ENCODE measurements at regions not wholly inside any gene's neighbourhood (a gene's known extent, or its start where the extent isn't known, plus 50 kb on each side); places are given as distances from the start of the nearest gene placed in this dataset.
"Not testable (repeated sequence)": the region's sequence is repeated elsewhere in the genome, so short reads cannot be mapped to it uniquely, and the experiment has no call there.

DNA sequence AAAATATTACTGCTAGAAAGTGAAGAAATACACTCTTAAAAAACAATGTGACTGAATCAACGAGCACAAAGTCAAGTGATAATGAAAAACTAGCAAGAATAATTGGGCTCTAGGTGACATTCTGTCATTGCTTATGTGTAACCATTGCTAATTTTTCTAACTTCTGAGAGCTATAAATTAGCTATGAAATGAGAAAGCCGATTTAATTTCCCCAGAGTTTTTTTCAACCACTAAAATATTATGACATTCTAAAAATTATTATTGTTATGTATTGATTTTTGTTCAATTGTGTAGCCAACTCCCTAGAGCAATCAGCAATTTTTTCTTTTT is 458.6 kb upstream of the ATXN8OS start:
- no peak for DNase-seq

DNA sequence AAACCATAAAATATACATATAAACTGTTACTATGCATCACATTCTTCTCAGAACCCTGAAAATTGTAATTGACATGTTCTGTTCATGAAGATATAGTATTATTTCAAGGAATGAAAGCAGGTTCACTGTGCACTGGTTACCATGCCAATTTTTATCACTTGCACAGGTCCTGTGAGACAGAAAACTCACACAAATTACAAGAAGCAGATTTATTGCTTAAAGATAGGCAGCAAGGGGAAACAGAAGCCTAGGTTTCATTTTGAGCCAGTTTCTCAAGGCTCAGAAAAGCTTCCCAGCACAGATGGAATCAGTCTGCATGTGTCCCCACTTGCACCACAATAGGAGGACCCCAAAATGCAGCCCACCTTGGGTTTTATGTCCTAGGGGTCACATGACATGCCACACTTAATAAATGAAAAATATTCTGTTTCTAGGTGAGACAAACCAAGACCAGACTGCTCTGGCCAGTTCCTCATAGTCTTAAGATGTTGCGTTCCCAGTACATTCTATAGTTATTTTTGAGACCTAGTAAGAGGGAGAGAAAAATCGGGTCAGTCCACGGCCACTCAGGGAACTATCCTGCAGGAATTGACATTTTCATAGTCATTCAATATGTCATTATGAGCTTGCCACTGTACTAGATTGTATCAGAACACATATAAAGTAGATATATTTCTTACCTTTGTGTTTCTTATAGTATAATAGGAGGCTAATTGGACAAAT is 459.1 kb upstream of the ATXN8OS start:
- DNase-seq = no peak

DNA sequence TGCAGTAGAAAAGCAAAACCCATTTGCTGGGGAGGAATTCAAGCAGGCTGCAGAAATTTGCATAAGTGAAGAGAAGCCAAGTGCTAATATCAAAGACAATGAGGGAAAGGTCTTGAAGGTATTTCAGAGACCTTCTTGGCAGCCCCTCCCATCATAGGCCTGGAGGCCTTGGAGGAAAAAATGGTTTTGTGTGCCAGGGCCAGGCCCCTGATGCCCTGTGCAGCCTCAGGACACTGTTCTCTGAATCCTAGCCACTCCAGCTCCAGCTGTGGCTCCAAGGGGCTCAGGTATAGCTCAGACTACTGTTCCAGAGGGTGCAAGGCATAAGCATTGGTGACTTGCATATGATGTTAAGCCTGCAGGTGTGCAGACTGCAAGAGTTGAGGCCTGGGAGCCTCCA is 463.2 kb upstream of the ATXN8OS start:
- DNase-seq = no peak

DNA sequence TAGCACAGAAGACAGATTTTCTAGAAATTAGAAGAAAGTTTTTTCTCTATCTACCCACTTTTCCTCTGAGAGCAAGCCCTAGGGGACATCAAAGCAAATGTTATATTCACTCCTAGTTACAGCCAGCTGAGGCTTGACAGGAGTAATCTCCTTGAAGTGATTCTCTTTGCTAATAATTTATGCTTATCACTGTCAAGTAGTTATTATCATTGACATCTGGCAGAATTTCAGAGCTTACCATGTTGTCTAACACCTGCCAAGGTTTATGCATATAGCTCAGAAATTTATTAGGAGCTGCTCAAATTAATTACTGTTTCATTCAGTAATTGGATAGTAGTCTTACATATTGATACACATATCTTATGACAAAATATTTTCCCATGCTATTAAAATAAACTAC is 465.9 kb upstream of the ATXN8OS start:
- DNase-seq = no peak

DNA sequence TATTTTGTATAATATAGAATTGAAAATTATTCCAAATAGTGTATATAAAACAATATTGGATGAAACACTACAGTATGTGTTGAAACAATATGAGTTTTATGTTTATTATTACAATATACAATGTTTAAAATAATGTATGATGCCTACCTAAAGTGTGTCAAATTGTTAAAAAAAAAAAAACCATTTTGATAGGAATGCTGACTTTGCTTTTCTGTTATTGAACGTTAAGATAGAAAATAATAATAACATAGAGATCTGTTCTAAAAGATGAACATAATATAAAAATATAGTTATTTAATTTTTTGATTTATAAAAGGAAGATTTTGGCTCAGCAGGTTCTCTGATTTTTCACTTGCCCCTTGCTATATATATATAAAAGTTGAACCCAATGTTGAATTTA is 474.6 kb upstream of the ATXN8OS start:
- no peak for DNase-seq

DNA sequence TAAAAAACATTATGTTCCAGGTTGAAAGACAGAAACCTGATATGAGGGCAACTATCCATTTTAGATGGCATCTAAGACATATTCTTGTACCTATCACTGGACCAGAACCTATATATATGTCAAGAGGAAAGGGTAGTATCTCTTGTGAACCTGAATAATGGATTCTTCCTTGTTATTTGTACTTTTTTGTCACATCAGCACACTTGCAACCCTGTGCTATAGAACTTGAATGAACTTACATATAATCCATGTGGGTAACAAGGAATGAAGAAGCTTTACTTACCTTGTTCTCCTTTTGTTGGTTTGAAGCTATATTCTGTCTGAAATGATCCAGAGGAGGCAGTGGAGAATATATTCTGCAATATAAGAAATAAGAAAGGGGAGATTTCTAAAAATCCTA is 483.7 kb upstream of the ATXN8OS start:
- DNase-seq = no peak

DNA sequence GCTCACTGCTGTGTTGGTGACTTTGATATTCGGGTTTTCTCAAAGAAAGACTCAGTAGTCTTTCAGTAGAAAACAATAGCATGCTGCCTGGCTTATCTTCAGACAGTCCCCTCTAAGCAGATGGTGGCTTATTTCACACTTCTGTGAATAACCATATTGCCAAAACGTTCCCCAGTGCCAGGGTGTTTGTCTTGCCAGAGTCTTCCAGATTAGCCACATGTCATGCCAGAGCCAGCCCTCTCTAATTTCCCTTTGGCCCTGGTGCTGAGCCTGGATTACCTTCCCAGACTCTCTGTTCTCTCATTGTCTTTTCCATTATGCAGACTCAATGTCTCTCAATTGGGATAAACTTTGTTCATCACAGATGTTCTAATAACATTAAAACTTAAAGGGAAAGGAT is 488.0 kb upstream of the ATXN8OS start:
- DNase-seq = no peak

DNA sequence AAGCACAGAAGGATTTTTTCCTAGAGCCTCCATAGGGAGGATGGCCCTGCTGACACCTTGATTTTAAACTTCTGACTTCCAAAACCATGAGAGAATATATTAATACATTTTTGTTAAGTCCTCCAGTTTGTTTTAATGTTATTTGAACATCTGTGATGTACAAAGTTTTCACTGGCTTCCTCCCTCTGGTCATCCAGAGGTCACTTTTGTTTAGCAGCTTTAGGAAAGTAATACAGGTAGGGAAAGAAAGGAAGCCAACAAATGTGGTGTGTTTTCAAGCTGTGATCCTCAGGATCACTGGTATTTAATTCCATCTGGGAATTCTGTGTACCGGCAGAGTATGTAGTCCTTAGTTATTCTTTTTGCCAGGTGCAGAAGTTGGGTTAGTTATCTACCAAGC is 488.8 kb upstream of the ATXN8OS start:
- no peak for DNase-seq

DNA sequence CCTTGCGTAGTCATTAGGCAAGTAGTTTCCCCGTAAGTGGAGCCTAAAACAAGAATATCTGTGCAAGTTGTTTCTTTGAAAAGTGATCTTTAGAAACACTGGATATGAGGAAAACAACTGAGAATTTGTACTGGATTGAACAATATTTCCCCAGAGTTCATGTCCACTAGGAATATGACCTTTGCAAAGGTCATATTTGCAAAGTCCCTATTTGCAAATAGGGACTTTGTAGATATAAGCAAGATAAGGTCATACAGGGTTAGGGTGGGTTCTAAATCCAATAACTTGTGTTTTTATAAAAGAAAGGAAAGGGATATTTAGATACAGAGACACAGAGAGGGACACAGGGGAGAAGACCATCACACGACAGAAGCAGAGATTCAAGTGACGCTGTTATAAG is 489.2 kb upstream of the ATXN8OS start:
- no peak for DNase-seq

DNA sequence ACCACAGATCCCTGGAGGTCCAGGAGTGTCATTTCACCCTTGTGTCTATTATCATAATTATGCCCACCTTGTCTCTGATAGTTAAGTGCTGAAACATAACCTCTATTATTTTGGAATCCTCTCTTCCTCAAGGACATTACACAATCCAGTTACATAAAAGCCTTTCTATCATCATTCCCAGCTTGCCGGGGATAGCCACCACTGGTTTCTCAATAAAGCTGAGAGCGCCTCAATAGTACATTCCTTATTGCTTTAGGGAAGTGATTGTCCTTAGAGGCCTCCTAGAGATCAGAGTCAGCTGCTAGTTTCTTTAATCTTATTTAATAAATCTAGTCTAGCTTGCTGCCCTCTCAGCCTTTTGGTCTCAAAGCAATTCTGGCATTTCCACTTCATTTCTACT is 490.0 kb upstream of the ATXN8OS start:
- DNase-seq = no peak

DNA sequence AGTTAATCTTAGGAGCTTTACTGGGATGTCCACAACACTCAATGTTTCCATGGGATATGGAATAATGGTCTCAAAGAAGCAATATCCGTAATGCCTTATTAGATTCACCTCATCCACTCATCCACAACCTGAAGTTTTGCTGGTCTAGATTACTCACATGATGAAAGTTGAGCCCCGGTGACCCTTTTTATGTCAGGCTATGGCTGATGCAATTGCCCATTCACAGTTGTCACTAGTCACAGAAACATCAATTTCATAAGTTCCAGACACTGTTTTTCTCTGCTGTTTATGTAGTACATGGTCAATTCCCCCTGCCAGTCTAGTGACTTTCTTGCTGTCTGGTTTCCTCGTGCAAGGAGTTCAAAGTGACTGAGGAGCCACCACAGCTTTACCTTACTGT is 491.2 kb upstream of the ATXN8OS start:
- no peak for DNase-seq

DNA sequence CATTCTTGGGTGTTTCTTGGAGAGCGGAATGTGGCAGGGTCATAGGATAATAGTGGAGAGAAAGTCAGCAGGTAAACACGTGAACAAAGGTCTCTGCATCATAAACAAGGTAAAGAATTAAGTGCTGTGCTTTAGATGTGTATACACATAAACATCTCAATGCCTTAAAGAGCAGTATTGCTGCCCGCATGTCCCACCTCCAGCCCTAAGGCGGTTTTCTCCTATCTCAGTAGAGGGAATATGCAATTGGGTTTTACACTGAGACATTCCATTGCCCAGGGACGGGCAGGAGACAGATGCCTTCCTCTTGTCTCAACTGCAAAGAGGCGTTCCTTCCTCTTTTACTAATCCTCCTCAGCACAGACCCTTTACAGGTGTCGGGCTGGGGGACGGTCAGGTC is 492.6 kb upstream of the ATXN8OS start:
- DNase-seq = not testable (repeated sequence)

DNA sequence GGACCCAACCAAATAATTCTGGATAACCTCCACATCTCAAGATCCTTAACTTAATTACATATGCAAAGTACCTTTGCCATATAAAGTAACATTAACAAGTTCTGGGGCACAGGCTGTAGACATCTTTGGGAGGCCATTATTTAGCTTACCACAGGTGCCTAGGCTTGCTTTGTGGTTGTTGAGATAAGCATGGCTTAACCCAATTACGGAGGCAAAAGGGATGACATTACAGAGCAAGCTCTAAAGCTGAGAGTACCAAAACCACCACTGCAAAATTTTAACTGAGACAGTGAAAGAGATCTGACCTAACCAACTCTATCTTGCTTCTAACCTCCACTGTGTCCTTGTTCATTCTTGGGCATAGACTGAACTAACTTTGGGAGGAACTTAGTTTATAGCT is 502.9 kb upstream of the ATXN8OS start:
- no peak for DNase-seq

DNA sequence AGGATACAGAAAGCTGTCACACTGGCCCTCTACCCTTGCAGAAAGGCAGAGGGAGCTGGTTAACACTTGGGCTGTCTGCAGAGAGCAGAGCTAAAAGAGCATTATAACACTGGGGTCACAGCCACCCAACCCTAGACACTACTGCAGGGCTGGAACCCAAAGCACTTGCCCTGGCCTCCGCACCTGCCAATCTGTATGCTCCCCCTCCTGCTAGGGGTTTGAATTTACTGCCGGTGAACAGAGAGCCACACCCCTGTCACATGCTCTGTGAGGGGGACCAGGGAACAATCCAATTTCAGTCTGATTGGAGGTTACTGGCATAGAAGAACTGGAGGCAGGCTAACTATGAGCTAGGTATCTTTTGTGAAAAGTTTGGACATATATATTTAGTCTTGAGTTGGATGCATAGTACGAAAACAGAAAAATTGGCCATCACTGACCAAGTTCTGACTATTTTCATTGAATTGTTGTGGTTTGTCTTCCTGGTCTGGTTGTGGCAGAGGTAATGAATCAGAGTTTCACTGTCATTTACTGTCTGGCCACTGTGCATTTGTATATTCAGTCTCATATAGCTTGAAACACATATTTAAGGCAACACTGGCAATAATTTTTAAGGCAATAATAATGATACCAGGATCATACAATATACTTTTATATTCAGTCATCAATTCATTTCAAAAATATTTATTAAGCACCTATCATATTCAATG is 504.3 kb upstream of the ATXN8OS start:
- no peak for DNase-seq

DNA sequence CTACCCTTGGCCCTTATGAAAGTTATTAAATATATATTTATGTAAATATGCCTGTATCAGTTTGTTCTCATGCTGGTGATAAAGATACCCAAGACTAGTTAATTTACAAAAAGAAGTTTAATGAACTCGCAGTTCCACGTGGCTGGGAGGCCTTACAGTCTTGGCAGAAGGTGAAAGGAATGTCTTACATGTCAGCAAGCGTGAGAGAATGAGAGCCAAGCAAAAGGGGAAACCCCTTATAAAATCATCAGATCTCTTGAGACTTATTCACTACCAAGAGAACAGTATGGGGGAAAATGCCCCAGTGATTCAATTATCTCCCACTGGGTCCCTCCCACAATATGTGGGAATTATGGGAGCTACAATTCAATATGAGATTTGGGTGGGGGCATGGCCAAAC is 506.0 kb upstream of the ATXN8OS start:
- DNase-seq = no peak

DNA sequence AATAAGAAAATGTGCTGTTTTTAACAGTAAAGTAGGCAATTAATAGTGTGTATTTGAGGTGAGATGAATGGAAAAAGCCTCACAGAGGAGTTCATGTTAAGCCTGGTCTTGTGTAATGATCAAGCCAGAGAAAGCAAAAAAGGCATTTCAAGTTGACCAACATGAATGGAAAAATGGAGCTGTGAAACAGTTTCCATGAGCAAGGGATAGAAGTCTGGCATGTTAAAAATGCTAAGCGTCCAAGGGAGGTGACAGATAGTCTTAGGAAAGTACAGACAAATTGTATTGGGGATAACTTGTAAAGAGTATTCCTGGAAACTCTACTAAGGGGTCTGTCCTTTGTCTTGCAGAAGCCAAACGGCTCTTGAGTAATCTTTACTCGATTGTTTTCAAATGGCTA is 506.8 kb upstream of the ATXN8OS start:
- no peak for DNase-seq

DNA sequence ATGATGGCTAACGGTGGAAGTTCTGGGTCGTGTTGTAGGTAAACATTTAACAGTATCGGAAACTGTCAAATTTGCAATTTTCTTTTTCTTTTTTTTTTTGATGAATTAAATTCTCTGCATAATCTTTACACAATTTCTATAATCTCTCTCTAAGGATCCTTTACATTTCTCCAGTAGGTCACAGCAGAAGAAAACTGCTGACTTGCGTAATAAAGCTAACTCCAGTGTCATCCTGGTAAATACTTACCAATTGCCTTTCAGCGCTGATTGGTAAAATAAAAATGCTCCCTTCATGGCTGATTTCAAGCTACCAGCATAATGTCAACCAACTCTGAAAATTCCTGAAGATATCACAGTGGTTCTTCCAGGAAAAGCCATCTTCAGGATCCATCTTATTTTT is 510.5 kb upstream of the ATXN8OS start:
- DNase-seq = no peak

DNA sequence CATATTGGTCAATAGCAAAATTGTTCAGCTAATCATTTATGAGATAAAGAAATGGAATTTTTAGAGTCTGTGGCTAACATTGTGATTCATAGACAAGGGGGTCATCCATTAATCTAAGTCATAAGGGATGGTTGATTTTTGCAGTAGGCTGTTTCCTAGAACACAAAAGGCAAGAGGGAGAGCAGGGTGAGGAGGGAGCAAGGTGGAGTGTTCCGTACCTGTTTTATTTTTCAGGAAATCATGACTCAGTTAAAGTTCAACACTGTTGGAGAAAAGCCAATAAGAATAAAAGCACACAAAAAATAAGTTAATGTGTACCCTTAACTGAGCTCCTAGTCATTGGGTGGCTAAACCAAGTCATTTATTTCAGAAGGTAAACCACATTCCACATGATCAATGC is 512.4 kb upstream of the ATXN8OS start:
- no peak for DNase-seq

DNA sequence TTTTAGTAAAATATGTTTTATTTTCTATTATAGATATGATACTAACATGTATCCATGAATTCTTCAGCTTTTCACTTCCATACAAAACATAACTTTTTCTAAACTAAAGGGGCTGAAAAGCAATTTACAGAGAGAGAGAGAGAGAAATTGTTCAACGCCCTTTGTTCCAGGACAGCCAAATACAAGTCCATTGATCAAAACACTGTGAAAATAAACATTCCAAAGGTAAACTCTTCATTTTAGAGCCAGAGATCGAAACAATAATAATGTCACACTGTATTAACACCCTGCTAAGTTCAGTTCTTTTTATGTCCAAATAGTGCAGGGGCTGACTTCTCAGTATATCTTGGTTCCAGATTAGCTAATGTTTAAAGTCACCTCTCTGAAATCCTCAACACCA is 516.2 kb upstream of the ATXN8OS start:
- no peak for DNase-seq

DNA sequence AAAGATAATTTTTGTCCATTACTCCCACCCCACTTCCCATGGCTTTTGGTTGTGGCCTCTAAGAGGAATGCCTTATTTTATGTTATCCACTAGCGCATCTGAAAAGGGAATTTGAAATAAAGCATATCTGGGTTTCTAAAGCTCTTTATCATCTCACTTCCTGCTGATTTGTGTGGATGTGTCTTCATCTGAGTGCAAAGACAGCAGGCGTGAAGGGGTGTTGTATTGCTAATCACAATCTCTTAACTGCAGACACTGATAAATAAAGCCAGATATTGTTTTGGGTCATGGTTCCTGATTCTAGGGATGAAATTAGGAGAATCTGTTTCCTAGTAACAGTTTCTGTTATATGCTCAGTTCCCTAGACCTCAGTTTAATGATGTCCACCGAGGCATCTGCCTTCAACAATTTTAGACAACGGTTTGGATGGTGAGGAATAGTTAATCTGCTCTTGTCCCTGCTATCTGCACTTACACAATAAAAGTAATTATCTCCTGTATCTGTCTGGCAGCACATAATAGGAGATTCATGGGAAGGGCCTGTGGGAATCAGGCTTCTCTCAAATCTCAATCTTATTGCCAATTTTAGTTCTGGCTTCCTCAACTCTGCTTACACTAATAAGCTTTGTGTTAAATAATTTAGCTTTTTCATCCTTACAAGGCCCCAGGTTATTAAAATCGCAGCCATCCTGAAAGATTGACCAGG is 517.9 kb upstream of the ATXN8OS start:
- DNase-seq = no peak

DNA sequence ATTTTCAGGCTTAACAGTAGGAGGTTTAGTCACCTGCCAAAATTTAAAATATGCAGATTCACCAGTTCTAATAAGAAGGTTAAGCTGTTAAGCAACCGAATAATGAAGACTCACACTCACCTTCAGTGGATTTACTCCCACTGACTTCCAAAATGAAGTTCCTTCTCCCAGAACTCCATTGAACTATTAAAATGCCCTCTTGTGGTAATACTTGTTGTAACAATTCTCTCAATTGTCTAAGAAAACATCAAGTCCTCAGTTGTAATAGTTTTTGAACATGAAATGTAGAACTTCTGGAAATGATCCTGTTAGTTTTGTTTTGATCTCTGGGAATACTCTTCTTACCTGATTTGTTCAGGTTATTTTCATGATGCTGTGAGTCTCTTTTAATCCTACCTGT is 522.0 kb upstream of the ATXN8OS start:
- no peak for DNase-seq

DNA sequence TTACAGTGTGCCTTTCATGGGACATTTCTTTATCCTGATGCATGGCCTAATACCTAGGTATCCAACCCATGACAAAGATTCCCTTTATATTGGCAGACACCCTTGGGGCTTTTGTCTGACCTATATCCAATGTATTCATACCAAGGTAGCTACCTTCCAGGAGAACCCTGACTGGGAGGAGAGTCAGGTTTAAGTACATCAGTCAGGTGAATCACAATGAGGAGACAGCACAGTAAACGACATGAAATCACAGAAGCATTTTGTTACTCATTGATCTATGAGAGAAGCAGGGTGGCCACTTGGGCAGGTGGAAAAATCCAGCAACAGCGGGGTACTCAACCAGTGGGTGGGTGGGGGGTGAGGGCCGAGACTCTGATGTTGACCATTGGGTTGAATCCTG is 527.4 kb upstream of the ATXN8OS start:
- DNase-seq = peak; percentile 5 to 10

DNA sequence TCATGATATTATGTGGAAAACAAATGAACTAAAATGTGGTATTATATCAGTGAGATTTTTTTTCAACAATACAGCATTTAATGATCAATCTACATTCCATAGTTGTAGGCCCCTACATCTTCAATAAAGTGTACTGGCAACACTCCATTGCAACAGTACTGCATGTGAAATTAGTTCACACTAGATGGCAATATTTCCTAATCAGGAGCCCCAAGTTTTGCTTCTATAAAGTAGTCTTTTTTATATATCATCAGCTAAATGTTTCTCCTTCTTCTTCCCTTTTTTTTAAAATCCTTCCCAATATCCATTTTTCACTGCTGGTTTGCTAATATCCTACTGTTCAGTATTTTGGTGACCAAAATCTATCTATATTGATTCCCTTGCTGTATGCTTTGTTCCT is 528.3 kb upstream of the ATXN8OS start:
- DNase-seq = peak in 1 of 2 experiments; percentile 28

DNA sequence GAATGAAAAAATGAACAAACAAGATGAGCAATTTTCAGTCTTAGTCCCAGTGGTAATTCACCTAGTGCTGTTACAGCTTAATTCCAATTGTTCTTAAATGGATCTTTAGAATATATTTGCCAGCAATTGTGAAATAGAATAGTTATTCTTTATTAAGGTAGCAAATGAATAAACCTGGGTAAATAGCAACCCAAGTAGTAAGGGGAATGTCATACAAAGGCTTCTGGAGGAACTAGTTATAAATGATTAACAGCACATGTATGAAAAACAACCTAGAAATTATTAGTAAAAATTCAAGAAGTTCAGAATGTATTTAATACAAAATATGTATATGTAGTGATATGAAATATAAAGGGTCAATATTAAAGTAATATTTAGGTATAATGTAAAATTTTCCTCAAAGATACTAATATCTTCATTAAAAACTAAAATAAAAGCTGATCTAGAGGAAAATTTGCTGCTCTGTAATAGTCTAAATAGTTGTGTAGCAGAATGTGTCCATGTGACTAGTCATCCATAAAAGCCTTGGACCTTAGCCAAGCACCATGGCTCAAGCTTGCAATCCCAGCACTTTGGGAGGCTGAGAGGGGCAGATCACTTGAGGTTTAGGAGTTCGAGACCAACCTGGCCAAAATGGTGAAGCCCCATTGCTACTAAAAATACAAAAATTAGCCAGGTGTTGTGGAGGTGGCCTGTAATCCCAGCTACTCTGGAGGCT is 535.9 kb upstream of the ATXN8OS start:
- no peak for DNase-seq
